ENCODE measurements at regions not wholly inside any gene's neighbourhood (a gene's known extent, or its start where the extent isn't known, plus 50 kb on each side); places are given as distances from the start of the nearest gene placed in this dataset.
"Not testable (repeated sequence)": the region's sequence is repeated elsewhere in the genome, so short reads cannot be mapped to it uniquely, and the experiment has no call there.

GRCh38 chr21:25199944-25200343 lies 407.3 kb downstream of the MRPL39 start:
- Histone ChIP-seq H3K79me2 (ENCODE audit: control insufficient read depth, insufficient read depth, low read length, unreplicated experiment) (no peaks in the 10 kb centered on the region), H3K4me3 (ENCODE audit: low read depth, low read length) (no peak overlapping the region), H3K36me3 (ENCODE audit: insufficient read depth, low read length) (no peaks in the 10 kb centered on the region), H3K4me1 (ENCODE audit: control insufficient read depth, insufficient read depth, low read length, unreplicated experiment) (no peaks in the 10 kb centered on the region), H3K27me3 (ENCODE audit: insufficient read depth, low read length) (no peaks in the 10 kb centered on the region), H2AFZ (ENCODE audit: low read length, unreplicated experiment) (no peak overlapping the region), H3K27ac (ENCODE audit: low read depth, low read length) (no peak overlapping the region)

DNA sequence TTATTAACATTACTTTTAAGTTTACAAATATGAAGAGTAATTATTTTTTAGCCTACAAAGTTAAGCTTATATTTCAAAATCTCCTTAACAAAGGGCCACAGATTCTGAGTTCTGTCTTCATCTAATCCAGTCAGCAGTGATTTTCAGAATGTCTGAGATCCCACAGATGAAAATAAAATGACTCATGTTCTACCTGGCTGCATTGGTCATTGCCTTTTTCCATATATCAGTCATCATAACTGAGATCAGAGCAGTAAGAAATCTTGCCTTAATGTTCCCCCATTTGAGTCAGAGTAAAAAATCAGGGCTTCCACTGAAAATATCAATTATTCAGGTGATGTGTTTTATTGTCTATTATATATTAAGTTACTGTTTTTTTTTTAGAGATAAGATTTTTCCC lies 416.1 kb downstream of the MRPL39 start:
- Histone ChIP-seq H2AFZ (ENCODE audit: low read length, unreplicated experiment) (no peak overlapping the region), H3K27ac (ENCODE audit: low read depth, low read length) (no peak overlapping the region), H3K4me1 (ENCODE audit: control insufficient read depth, insufficient read depth, low read length, unreplicated experiment) (no peaks in the 10 kb centered on the region), H3K79me2 (ENCODE audit: control insufficient read depth, insufficient read depth, low read length, unreplicated experiment) (no peaks in the 10 kb centered on the region), H3K27me3 (ENCODE audit: insufficient read depth, low read length) (no peaks in the 10 kb centered on the region), H3K4me3 (ENCODE audit: low read depth, low read length) (no peak overlapping the region), H3K36me3 (ENCODE audit: insufficient read depth, low read length) (no peaks in the 10 kb centered on the region)

DNA sequence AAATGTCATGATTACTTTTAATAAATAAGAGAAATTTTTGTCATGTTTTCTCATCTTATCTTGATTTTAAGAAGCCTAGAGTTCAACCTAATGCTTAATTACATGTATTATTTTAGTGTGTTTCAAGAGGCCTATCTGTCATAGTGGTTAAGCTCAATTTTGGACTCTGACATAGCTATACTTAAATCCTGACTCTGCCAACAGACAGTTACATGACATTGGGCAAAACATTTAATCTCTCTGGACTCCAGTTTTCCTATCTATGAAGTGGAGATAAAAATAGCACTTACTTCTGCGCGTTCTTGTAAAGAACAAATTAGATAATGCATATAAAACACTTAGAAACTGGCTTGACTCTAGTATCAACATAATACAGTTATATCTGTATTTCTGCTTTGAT lies 417.8 kb downstream of the MRPL39 start:
- no peaks in the 10 kb centered on the region for H3K79me2 ChIP-seq (ENCODE audit: control insufficient read depth, insufficient read depth, low read length, unreplicated experiment)
- no peaks in the 10 kb centered on the region for H3K27me3 ChIP-seq (ENCODE audit: insufficient read depth, low read length)
- no peak overlapping the region for H3K27ac ChIP-seq (ENCODE audit: low read depth, low read length)
- H2AFZ ChIP-seq (ENCODE audit: low read length, unreplicated experiment) = no peak overlapping the region
- H3K4me1 ChIP-seq (ENCODE audit: control insufficient read depth, insufficient read depth, low read length, unreplicated experiment) = no peaks in the 10 kb centered on the region
- no peaks in the 10 kb centered on the region for H3K36me3 ChIP-seq (ENCODE audit: insufficient read depth, low read length)
- no peak overlapping the region for H3K4me3 ChIP-seq (ENCODE audit: low read depth, low read length)

GRCh38 chr21:25188677-25189079 lies 418.6 kb downstream of the MRPL39 start:
- no peak overlapping the region for H3K27ac ChIP-seq (ENCODE audit: low read depth, low read length)
- H3K79me2 ChIP-seq (ENCODE audit: control insufficient read depth, insufficient read depth, low read length, unreplicated experiment) = no peaks in the 10 kb centered on the region
- no peaks in the 10 kb centered on the region for H3K36me3 ChIP-seq (ENCODE audit: insufficient read depth, low read length)
- no peaks in the 10 kb centered on the region for H3K27me3 ChIP-seq (ENCODE audit: insufficient read depth, low read length)
- no peaks in the 10 kb centered on the region for H3K4me1 ChIP-seq (ENCODE audit: control insufficient read depth, insufficient read depth, low read length, unreplicated experiment)
- H2AFZ ChIP-seq (ENCODE audit: low read length, unreplicated experiment) = no peak overlapping the region
- H3K4me3 ChIP-seq (ENCODE audit: low read depth, low read length) = no peak overlapping the region

- H3K27ac ChIP-seq (ENCODE audit: low read depth, low read length) = no peak overlapping the region
- no peaks in the 10 kb centered on the region for H3K36me3 ChIP-seq (ENCODE audit: insufficient read depth, low read length)
- no peaks in the 10 kb centered on the region for H3K27me3 ChIP-seq (ENCODE audit: insufficient read depth, low read length)
- H2AFZ ChIP-seq (ENCODE audit: low read length, unreplicated experiment) = no peak overlapping the region
- no peak overlapping the region for H3K4me3 ChIP-seq (ENCODE audit: low read depth, low read length)
- no peaks in the 10 kb centered on the region for H3K79me2 ChIP-seq (ENCODE audit: control insufficient read depth, insufficient read depth, low read length, unreplicated experiment)
- no peaks in the 10 kb centered on the region for H3K4me1 ChIP-seq (ENCODE audit: control insufficient read depth, insufficient read depth, low read length, unreplicated experiment)
Measured at GRCh38 chr21:25186273-25186672, 421.0 kb downstream of the MRPL39 start.

GRCh38 chr21:25183577-25183976 lies 423.7 kb downstream of the MRPL39 start:
- Histone ChIP-seq H3K27me3 (ENCODE audit: insufficient read depth, low read length) (no peaks in the 10 kb centered on the region), H2AFZ (ENCODE audit: low read length, unreplicated experiment) (no peak overlapping the region), H3K27ac (ENCODE audit: low read depth, low read length) (no peak overlapping the region), H3K79me2 (ENCODE audit: control insufficient read depth, insufficient read depth, low read length, unreplicated experiment) (no peaks in the 10 kb centered on the region), H3K36me3 (ENCODE audit: insufficient read depth, low read length) (no peaks in the 10 kb centered on the region), H3K4me3 (ENCODE audit: low read depth, low read length) (no peak overlapping the region), H3K4me1 (ENCODE audit: control insufficient read depth, insufficient read depth, low read length, unreplicated experiment) (no peaks in the 10 kb centered on the region)

DNA sequence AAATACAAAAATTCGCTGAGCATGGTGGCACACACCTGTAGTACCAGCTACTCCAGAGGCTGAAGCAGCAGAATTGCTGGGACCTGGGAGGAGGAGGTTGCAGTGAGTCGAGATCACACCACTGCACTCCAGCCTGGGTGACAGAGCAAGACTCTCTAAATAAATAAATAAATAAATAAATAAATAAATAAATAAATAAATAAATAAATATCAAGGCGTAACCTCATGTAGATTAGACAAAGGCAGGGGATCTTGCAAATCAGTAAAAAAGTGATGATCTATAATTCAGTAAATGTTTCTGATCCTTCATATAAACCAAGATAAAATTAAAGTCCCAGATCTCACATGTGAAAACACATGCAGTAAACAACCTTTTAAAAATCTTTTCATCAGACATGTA lies 425.6 kb downstream of the MRPL39 start:
- not testable (repeated sequence) for H3K79me2 ChIP-seq (ENCODE audit: control insufficient read depth, insufficient read depth, low read length, unreplicated experiment); H2AFZ ChIP-seq (ENCODE audit: low read length, unreplicated experiment); H3K4me1 ChIP-seq (ENCODE audit: control insufficient read depth, insufficient read depth, low read length, unreplicated experiment); H3K27ac ChIP-seq (ENCODE audit: low read depth, low read length); H3K36me3 ChIP-seq (ENCODE audit: insufficient read depth, low read length); H3K4me3 ChIP-seq (ENCODE audit: low read depth, low read length); H3K27me3 ChIP-seq (ENCODE audit: insufficient read depth, low read length)

DNA sequence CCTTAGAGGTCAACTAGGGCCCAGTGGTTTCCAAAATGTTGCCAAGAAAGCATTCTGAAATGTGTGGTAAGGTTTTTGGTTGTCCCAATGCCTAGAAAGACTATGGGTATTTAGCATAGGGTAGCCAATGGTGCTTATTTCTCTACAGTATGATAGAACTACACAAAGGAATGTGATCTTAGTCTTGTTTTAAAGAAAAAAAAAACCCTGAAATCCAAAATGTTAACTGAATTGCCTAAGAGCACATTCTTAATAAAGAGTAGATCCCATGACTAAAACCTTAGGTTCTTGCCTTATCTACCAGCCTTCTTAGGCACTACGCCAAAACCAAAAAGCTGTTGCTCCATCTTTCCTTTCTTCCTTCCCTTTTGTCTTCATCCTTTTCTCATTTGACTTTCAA lies 428.2 kb downstream of the MRPL39 start:
- no peak overlapping the region for H2AFZ ChIP-seq (ENCODE audit: low read length, unreplicated experiment)
- H3K36me3 ChIP-seq (ENCODE audit: insufficient read depth, low read length) = no peaks in the 10 kb centered on the region
- no peaks in the 10 kb centered on the region for H3K79me2 ChIP-seq (ENCODE audit: control insufficient read depth, insufficient read depth, low read length, unreplicated experiment)
- H3K4me3 ChIP-seq (ENCODE audit: low read depth, low read length) = no peak overlapping the region
- H3K27ac ChIP-seq (ENCODE audit: low read depth, low read length) = no peak overlapping the region
- H3K27me3 ChIP-seq (ENCODE audit: insufficient read depth, low read length) = no peaks in the 10 kb centered on the region
- no peaks in the 10 kb centered on the region for H3K4me1 ChIP-seq (ENCODE audit: control insufficient read depth, insufficient read depth, low read length, unreplicated experiment)

- Histone ChIP-seq H3K79me2 (ENCODE audit: control insufficient read depth, insufficient read depth, low read length, unreplicated experiment) (no peaks in the 10 kb centered on the region), H3K36me3 (ENCODE audit: insufficient read depth, low read length) (no peaks in the 10 kb centered on the region), H3K27ac (ENCODE audit: low read depth, low read length) (no peak overlapping the region), H3K27me3 (ENCODE audit: insufficient read depth, low read length) (no peaks in the 10 kb centered on the region), H3K4me3 (ENCODE audit: low read depth, low read length) (no peak overlapping the region), H2AFZ (ENCODE audit: low read length, unreplicated experiment) (no peak overlapping the region), H3K4me1 (ENCODE audit: control insufficient read depth, insufficient read depth, low read length, unreplicated experiment) (no peaks in the 10 kb centered on the region)
Measured at GRCh38 chr21:25176637-25177412, 430.5 kb downstream of the MRPL39 start.

GRCh38 chr21:25175938-25176337 lies 431.3 kb downstream of the MRPL39 start:
- H3K36me3 ChIP-seq (ENCODE audit: insufficient read depth, low read length) = no peaks in the 10 kb centered on the region
- no peaks in the 10 kb centered on the region for H3K79me2 ChIP-seq (ENCODE audit: control insufficient read depth, insufficient read depth, low read length, unreplicated experiment)
- H3K4me3 ChIP-seq (ENCODE audit: low read depth, low read length) = no peak overlapping the region
- no peaks in the 10 kb centered on the region for H3K27me3 ChIP-seq (ENCODE audit: insufficient read depth, low read length)
- H2AFZ ChIP-seq (ENCODE audit: low read length, unreplicated experiment) = no peak overlapping the region
- no peak overlapping the region for H3K27ac ChIP-seq (ENCODE audit: low read depth, low read length)
- H3K4me1 ChIP-seq (ENCODE audit: control insufficient read depth, insufficient read depth, low read length, unreplicated experiment) = no peaks in the 10 kb centered on the region

- H3K36me3 ChIP-seq (ENCODE audit: insufficient read depth, low read length) = no peaks in the 10 kb centered on the region
- H3K4me3 ChIP-seq (ENCODE audit: low read depth, low read length) = no peak overlapping the region
- no peaks in the 10 kb centered on the region for H3K4me1 ChIP-seq (ENCODE audit: control insufficient read depth, insufficient read depth, low read length, unreplicated experiment)
- no peaks in the 10 kb centered on the region for H3K79me2 ChIP-seq (ENCODE audit: control insufficient read depth, insufficient read depth, low read length, unreplicated experiment)
- H3K27ac ChIP-seq (ENCODE audit: low read depth, low read length) = no peak overlapping the region
- H2AFZ ChIP-seq (ENCODE audit: low read length, unreplicated experiment) = no peak overlapping the region
- no peaks in the 10 kb centered on the region for H3K27me3 ChIP-seq (ENCODE audit: insufficient read depth, low read length)
Measured at GRCh38 chr21:25171438-25171837, 435.8 kb downstream of the MRPL39 start.

Measured in ACC112 (cell line).